ENCODE measurements at regions not wholly inside any gene's neighbourhood (a gene's known extent, or its start where the extent isn't known, plus 50 kb on each side); places are given as distances from the start of the nearest gene placed in this dataset.

DNA sequence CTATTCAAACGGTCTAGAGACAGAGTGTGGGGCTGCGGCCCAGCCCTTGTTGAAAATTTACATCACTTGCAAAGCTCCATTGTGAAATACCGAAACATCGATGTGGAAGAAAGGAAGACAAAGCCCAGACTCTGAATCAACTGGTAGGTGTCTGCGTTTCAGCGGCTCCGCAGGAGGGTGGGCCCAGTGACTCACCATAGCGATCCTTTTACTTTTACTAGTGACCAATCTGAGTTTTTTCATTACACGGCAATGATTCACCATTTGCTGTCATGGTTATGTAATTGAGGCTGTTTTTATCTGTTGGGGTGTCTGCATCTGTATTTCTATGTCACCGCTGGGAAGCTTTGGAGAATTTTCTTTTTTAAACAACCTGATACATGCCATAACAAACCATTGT, 66.6 kb upstream of the ODC1 start:
- peaks cover 6% of the 10 kb centered on the region for H3K9me3 Mint-ChIP-seq (ENCODE audit: unreplicated experiment)
- peaks cover 2% of the 10 kb centered on the region for H3K27me3 Mint-ChIP-seq (ENCODE audit: unreplicated experiment)
- no peak overlapping the region for H3K4me3 Mint-ChIP-seq (ENCODE audit: unreplicated experiment)
- no peak overlapping the region for H3K27ac Mint-ChIP-seq (ENCODE audit: unreplicated experiment)
- TF ChIP-seq, protein P1, sequence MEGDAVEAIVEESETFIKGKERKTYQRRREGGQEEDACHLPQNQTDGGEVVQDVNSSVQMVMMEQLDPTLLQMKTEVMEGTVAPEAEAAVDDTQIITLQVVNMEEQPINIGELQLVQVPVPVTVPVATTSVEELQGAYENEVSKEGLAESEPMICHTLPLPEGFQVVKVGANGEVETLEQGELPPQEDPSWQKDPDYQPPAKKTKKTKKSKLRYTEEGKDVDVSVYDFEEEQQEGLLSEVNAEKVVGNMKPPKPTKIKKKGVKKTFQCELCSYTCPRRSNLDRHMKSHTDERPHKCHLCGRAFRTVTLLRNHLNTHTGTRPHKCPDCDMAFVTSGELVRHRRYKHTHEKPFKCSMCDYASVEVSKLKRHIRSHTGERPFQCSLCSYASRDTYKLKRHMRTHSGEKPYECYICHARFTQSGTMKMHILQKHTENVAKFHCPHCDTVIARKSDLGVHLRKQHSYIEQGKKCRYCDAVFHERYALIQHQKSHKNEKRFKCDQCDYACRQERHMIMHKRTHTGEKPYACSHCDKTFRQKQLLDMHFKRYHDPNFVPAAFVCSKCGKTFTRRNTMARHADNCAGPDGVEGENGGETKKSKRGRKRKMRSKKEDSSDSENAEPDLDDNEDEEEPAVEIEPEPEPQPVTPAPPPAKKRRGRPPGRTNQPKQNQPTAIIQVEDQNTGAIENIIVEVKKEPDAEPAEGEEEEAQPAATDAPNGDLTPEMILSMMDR (IDR thresholded peaks at IDR 0.05; ENCODE audit: partially characterized antibody, unreplicated experiment) = no peak
- no peaks in the 10 kb centered on the region for H3K4me1 Mint-ChIP-seq (ENCODE audit: low read depth, unreplicated experiment)
- DNase-seq = no peak
- H3K36me3 Mint-ChIP-seq (ENCODE audit: unreplicated experiment) = peaks cover 19% of the 10 kb centered on the region

DNA sequence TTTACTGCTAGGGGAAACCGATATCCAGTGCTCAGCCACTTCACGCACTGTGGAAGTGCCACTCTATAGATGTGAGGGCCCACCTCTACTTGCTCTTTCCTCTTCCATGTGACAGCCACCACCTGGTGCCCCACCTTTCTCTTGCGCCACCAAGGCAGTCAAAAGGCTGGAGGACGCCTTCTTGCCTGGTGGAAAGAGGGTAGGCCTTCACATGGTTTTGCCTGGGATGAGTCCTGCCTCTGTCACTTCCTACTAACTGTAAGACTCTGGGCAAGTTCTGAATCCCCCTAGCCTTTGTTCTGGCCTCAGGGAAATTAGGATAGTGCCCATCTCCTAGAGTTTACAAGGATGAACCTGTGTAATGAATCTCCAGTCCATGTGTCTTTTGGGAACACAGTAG, 66.1 kb upstream of the ODC1 start:
- no peaks in the 10 kb centered on the region for H3K4me1 Mint-ChIP-seq (ENCODE audit: low read depth, unreplicated experiment)
- DNase-seq = no peak
- H3K27me3 Mint-ChIP-seq (ENCODE audit: unreplicated experiment) = peaks cover 2% of the 10 kb centered on the region
- TF ChIP-seq, protein P1 (IDR thresholded peaks at IDR 0.05; ENCODE audit: partially characterized antibody, unreplicated experiment) = no peak
- peaks cover 6% of the 10 kb centered on the region for H3K9me3 Mint-ChIP-seq (ENCODE audit: unreplicated experiment)
- H3K36me3 Mint-ChIP-seq (ENCODE audit: unreplicated experiment) = peaks cover 19% of the 10 kb centered on the region
- H3K27ac Mint-ChIP-seq (ENCODE audit: unreplicated experiment) = no peak overlapping the region
- no peak overlapping the region for H3K4me3 Mint-ChIP-seq (ENCODE audit: unreplicated experiment)

DNA sequence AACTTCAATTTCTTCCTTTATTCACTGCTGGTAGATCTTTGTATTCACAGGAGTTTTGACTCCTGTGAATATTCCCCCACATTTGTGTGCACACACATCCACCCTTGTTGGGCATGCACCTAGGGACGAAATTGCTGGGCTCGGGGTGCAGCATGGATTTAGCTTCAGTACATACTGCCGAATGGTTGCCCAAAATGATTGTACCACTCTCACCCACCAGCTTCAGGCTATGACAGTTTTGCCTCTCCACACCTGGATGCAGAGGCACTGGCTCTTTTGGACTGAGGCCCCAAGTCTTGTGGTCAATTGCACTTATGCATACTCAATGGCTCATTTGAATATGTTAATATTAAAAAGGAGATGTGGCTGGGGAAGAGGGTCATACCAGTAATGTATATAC, 65.1 kb upstream of the ODC1 start:
- Mint-ChIP-seq H3K27me3 (ENCODE audit: unreplicated experiment) (peaks cover 2% of the 10 kb centered on the region), H3K4me1 (ENCODE audit: low read depth, unreplicated experiment) (no peaks in the 10 kb centered on the region), H3K4me3 (ENCODE audit: unreplicated experiment) (no peak overlapping the region), H3K36me3 (ENCODE audit: unreplicated experiment) (peaks cover 19% of the 10 kb centered on the region), H3K9me3 (ENCODE audit: unreplicated experiment) (peaks cover 6% of the 10 kb centered on the region), H3K27ac (ENCODE audit: unreplicated experiment) (no peak overlapping the region)
- no peak for DNase-seq
- TF ChIP-seq, protein P1 (IDR thresholded peaks at IDR 0.05; ENCODE audit: partially characterized antibody, unreplicated experiment) = no peak

DNA sequence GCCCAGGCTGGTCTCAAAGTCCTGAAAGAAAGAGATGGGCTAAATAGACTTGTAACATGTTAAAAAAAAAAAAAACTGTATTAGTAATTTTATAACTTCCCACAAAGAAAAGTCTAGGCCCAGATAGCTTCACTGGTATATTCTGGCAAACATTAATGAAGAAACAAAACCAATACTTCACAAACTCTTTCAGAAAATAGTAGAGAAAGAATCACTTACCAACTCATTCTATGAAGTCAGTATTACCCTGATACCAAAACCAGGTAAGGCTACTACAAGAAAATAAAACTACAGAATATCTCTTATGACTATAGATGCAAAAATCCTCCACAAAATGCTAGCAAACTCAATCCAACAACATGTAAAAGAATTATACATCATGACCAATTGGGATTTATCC, 59.9 kb upstream of the ODC1 start:
- Mint-ChIP-seq H3K36me3 (ENCODE audit: unreplicated experiment) (no peaks in the 10 kb centered on the region), H3K27me3 (ENCODE audit: unreplicated experiment) (peaks cover 2% of the 10 kb centered on the region), H3K4me1 (ENCODE audit: low read depth, unreplicated experiment) (no peaks in the 10 kb centered on the region), H3K27ac (ENCODE audit: unreplicated experiment) (no peak overlapping the region), H3K4me3 (ENCODE audit: unreplicated experiment) (no peak overlapping the region), H3K9me3 (ENCODE audit: unreplicated experiment) (no peaks in the 10 kb centered on the region)
- no peak for DNase-seq
- TF ChIP-seq, protein P1 (IDR thresholded peaks at IDR 0.05; ENCODE audit: partially characterized antibody, unreplicated experiment) = no peak

DNA sequence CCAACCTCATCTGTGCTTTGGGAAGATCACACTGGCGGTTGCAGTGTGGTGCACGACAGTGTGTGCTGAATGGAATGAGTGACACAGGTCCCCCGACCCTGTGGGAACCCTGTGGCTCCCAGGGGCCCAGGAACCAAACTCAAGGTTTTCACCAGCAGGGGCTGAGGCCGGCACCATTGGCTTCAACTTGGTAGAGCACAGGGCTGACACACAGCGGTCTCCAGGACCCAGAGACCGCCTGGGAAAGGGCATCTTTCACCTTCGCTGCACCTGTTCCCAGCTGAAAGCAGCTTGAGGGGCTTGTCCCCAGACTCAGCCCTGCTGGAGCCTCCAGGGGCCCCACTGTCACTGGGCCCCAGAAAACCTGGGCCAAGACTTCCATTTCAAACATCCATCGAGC, 59.0 kb upstream of the ODC1 start:
- no peak overlapping the region for H3K4me3 Mint-ChIP-seq (ENCODE audit: unreplicated experiment)
- TF ChIP-seq, protein P1 (IDR thresholded peaks at IDR 0.05; ENCODE audit: partially characterized antibody, unreplicated experiment) = no peak
- DNase-seq = no peak
- H3K36me3 Mint-ChIP-seq (ENCODE audit: unreplicated experiment) = no peaks in the 10 kb centered on the region
- H3K4me1 Mint-ChIP-seq (ENCODE audit: low read depth, unreplicated experiment) = no peaks in the 10 kb centered on the region
- peaks cover 6% of the 10 kb centered on the region for H3K27me3 Mint-ChIP-seq (ENCODE audit: unreplicated experiment)
- H3K9me3 Mint-ChIP-seq (ENCODE audit: unreplicated experiment) = no peaks in the 10 kb centered on the region
- H3K27ac Mint-ChIP-seq (ENCODE audit: unreplicated experiment) = no peak overlapping the region
